DND-41 (cell line): ENCODE measurements at regions not wholly inside any gene's neighbourhood (a gene's known extent, or its start where the extent isn't known, plus 50 kb on each side); places are given as distances from the start of the nearest gene placed in this dataset.

Experiments
- ATAC-seq: fragments of 200-7000 bp; cut with Tn5 transposase; 3 replicates; pipeline ENCODE4 v1.9.1; 2021; ENCODE audit warnings: low read depth; ENCODE audit not compliant: insufficient read depth
- DNase-seq: peaks from one replicate; pipeline ENCODE4 v3.0.0-alpha.2; 2020
- H2AFZ ChIP-seq: 2 replicates; pipeline ENCODE4 v1.6.0; 2012; ENCODE audit warnings: low read depth, low read length
- H3K27ac ChIP-seq: 2 replicates; pipeline ENCODE4 v1.5.1; 2012; ENCODE audit warnings: low read length, inconsistent platforms
- H3K27me3 ChIP-seq: fragments of 200-600 bp; sonication (generic); 2 replicates; pipeline ENCODE4 v1.6.0; 2012; ENCODE audit warnings: low read length, mild to moderate bottlenecking, inconsistent platforms; ENCODE audit not compliant: insufficient read depth, poor library complexity
- H3K36me3 ChIP-seq: 2 replicates; pipeline ENCODE4 v1.5.1; 2012; ENCODE audit warnings: low read length, inconsistent platforms; ENCODE audit not compliant: insufficient read depth
- H3K4me1 ChIP-seq: 2 replicates; pipeline ENCODE4 v1.5.1; 2012; ENCODE audit warnings: mild to moderate bottlenecking, low read length; ENCODE audit not compliant: insufficient read depth
- H3K4me2 ChIP-seq: 2 replicates; pipeline ENCODE4 v1.6.0; 2012; ENCODE audit warnings: mild to moderate bottlenecking, moderate library complexity, low read length, inconsistent platforms; ENCODE audit not compliant: insufficient read depth
- H3K4me3 ChIP-seq, 2 experiments: fragments of 200-600 bp in 1 of 2; shearing (Covaris generic) in 1 of 2; 2 replicates each; pipeline ENCODE4 v1.5.1; 2012 to 2016; ENCODE audit warnings: inconsistent platforms in 2 of 2, low read length in 2 of 2, mild to moderate bottlenecking in 2 of 2, low read depth in 1 of 2, moderate library complexity in 1 of 2
- H3K79me2 ChIP-seq: 2 replicates; pipeline ENCODE4 v1.6.0; 2012; ENCODE audit warnings: low read length, inconsistent platforms; ENCODE audit not compliant: insufficient read depth
- H3K9ac ChIP-seq: 2 replicates; pipeline ENCODE4 v1.6.0; 2012; ENCODE audit warnings: low read depth, mild to moderate bottlenecking, inconsistent platforms, low read length, moderate library complexity
- H3K9me3 ChIP-seq: 2 replicates; pipeline ENCODE4 v1.5.1; 2012; ENCODE audit warnings: low read length, moderate library complexity, mild to moderate bottlenecking, inconsistent platforms; ENCODE audit not compliant: insufficient read depth, severe bottlenecking
- H4K20me1 ChIP-seq: 2 replicates; pipeline ENCODE4 v1.6.0; 2012; ENCODE audit warnings: low read length; ENCODE audit not compliant: insufficient read depth
- CTCF ChIP-seq: IDR thresholded peaks from 2 replicates; pipeline ENCODE4 v1.5.1; 2012; ENCODE audit warnings: borderline replicate concordance, low read length, moderate library complexity, mild to moderate bottlenecking; ENCODE audit not compliant: poor library complexity, severe bottlenecking; ENCODE audit errors: extremely low read depth
- EZH2 ChIP-seq: IDR thresholded peaks from 3 replicates; pipeline ENCODE4 v1.6.1; 2012; ENCODE audit warnings: borderline replicate concordance, low read depth, mild to moderate bottlenecking, moderate library complexity, low read length, inconsistent platforms; ENCODE audit not compliant: severe bottlenecking

DNA sequence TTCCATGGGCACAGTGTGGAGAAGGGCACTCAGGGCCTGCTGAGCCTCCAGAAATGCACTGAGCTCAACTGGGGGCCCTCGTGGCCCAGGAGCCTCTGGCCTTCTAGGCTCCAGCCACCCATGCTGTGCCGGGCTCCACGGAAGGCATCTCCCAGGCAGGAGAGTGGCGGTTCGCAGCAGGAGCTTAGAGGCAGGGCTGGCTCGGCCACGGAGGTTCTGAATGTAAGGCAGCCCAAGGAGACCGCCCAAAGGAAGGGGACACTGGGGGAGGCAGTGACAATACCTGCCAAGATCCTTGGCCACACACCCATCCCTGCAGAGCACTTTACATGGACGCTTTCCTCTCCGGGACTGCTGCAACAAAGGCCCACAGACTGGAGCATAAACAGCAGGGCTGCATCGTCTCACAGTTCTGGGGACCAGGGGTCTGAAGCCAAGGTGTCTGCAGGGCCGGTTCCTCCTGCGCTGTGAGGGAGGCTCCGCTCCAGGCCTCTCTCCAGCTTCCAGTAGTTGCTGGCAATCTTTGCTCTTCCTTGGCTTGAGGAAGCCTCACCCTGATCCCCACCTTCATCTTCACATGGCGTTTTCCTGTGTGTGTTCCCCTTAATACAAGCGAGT, 128.2 kb upstream of the CDH4 start:
- no peak overlapping the region for H3K9ac ChIP-seq
- no peaks in the 10 kb centered on the region for H4K20me1 ChIP-seq
- H3K27ac ChIP-seq = no peak overlapping the region
- no peak overlapping the region for H2AFZ ChIP-seq
- peaks cover 25% of the 10 kb centered on the region for H3K4me1 ChIP-seq
- peaks cover 3% of the 10 kb centered on the region for H3K27me3 ChIP-seq
- ATAC-seq = no peak
- no peaks in the 10 kb centered on the region for H3K79me2 ChIP-seq
- H3K9me3 ChIP-seq = no peaks in the 10 kb centered on the region
- no peak overlapping the region for H3K4me2 ChIP-seq
- no peaks in the 10 kb centered on the region for H3K36me3 ChIP-seq
- TF ChIP-seq CTCF = no peak
- no peak for TF ChIP-seq EZH2
- no peak for DNase-seq
- no peak overlapping the region for H3K4me3 ChIP-seq

- TF ChIP-seq CTCF (no peak), EZH2 (no peak)
- DNase-seq (no peak), ATAC-seq (no peak)
- H3K27ac ChIP-seq = no peak overlapping the region
- H3K4me2 ChIP-seq = no peak overlapping the region
- H3K27me3 ChIP-seq = peaks cover 7% of the 10 kb centered on the region
- H2AFZ ChIP-seq = no peak overlapping the region
- no peaks in the 10 kb centered on the region for H3K9me3 ChIP-seq
- no peaks in the 10 kb centered on the region for H3K79me2 ChIP-seq
- no peak overlapping the region for H3K9ac ChIP-seq
- no peaks in the 10 kb centered on the region for H4K20me1 ChIP-seq
- H3K36me3 ChIP-seq = no peaks in the 10 kb centered on the region
- no peak overlapping the region for H3K4me3 ChIP-seq
- H3K4me1 ChIP-seq = peaks cover 25% of the 10 kb centered on the region
These were observed 127.0 kb upstream of the CDH4 start for GRCh38 chr20:61125076-61125475.

DNA sequence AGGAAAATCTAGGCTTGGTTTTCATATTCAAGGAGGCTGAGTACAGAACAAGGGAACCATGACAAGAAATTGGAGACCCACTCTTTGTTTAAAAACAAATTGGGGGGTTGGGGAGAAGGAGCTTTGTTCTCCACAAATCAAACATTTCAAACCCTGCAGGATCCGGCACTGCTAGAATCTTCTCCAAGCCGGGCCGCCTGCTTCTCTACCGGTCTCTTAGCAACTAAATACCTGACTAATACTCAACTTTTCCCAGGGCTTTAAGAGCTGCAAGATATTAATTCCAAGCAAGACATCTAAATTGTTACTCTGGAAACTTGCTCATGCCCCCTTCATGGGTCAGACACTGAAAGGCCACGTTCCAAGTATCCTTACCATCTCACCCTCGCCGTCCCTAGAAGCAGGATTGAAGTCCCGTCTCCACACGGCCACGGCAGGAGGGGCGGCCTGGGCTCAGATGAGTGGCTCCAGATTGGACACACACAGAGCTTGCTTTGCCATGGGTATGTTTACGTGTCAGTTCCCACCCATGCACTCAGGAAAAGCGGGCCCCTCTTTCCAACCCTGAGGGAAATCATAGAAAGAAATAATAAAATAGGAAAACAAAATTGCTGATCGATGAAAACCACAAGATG, 126.4 kb upstream of the CDH4 start:
- Histone ChIP-seq H3K27ac (no peak overlapping the region), H3K36me3 (no peaks in the 10 kb centered on the region), H3K9ac (no peak overlapping the region), H3K4me2 (no peak overlapping the region), H3K27me3 (peaks cover 7% of the 10 kb centered on the region), H3K79me2 (no peaks in the 10 kb centered on the region), H4K20me1 (no peaks in the 10 kb centered on the region), H3K4me1 (peaks cover 19% of the 10 kb centered on the region), H3K4me3 (no peak overlapping the region), H3K9me3 (no peaks in the 10 kb centered on the region), H2AFZ (no peak overlapping the region)
- DNase-seq (no peak), ATAC-seq (no peak)
- TF ChIP-seq EZH2 = no peak

DNA sequence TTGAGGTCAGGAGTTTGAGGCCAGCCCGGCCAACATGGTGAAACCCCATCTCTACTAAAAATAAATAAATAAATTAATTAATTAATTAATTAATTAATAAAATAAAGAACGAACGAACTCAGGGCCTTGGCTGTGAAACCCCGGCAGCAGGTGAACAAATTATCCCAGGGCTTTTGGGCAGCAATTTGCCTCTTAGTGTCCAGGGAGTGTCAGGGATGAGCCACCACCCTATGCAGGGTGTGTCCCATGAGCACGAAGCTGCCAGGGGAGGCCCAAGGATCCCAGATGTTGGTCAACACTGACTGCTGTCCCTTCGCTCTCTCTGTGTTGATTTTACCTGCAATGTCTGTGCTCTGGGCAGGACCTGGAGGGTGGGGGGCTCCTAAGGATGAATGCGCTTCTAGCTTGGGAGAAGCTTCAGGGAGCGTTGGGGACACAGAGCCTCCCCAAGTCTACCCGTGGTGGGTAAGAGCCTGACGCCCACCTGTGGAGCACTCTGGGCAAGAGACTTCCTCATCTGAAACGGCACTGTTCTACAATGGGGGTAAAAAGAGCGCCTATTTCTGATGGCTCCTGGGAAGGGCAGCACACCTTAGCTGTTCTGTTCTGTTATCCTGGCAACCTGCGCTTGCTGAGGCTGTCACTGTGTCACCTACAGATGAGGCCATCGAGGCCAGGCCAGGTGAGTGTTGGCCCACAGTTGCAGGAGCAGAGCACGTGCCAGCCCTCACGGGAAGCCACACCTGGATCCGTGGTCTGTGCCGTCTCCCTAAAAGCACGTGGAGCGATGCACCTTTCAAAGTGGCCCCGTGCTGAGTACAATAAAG, 125.5 kb upstream of the CDH4 start:
- H3K4me1 ChIP-seq = peaks cover 16% of the 10 kb centered on the region
- ATAC-seq (no peak), DNase-seq (no peak)
- H3K9ac ChIP-seq = no peak overlapping the region
- H3K4me3 ChIP-seq = no peak overlapping the region
- no peak overlapping the region for H3K4me2 ChIP-seq
- no peak overlapping the region for H2AFZ ChIP-seq
- peaks cover 7% of the 10 kb centered on the region for H3K27me3 ChIP-seq
- no peak overlapping the region for H3K27ac ChIP-seq
- H3K36me3 ChIP-seq = no peaks in the 10 kb centered on the region
- H4K20me1 ChIP-seq = no peaks in the 10 kb centered on the region
- H3K9me3 ChIP-seq = no peaks in the 10 kb centered on the region
- TF ChIP-seq EZH2 (no peak), CTCF (no peak)
- H3K79me2 ChIP-seq = no peaks in the 10 kb centered on the region
